Hippocampal formation (tissue), 2 donors: ENCODE measurements at regions not wholly inside any gene's neighbourhood (a gene's known extent, or its start where the extent isn't known, plus 50 kb on each side); places are given as distances from the start of the nearest gene placed in this dataset.
A peak's percentile ranks its signal among the peaks of the same experiment; 100 is the strongest.
"Not testable (repeated sequence)": the region's sequence is repeated elsewhere in the genome, so short reads cannot be mapped to it uniquely, and the experiment has no call there.

Experiments
- DNase-seq, 2 donors: peaks; one replicate each; lab custom pipeline; 2025; lab: John Stamatoyannopoulos, UW

GRCh38 chr13:21228738-21229137 lies 52.3 kb downstream of the MRPL57 start:
- no peak for DNase-seq

GRCh38 chr13:21229241-21230024 lies 53.0 kb downstream of the MRPL57 start:
- DNase-seq: no peak

- no peak for DNase-seq
Observed at GRCh38 chr13:21230516-21230915, 54.1 kb downstream of the MRPL57 start.

- no peak for DNase-seq
Observed at GRCh38 chr13:21231426-21231940, 55.0 kb downstream of the MRPL57 start.

- no peak for DNase-seq
Observed at GRCh38 chr13:21232196-21232595, 55.7 kb downstream of the MRPL57 start.

GRCh38 chr13:21232599-21232998 lies 56.1 kb downstream of the MRPL57 start:
- no peak for DNase-seq

- no peak for DNase-seq
Observed at GRCh38 chr13:21233086-21233485, 56.6 kb downstream of the MRPL57 start.

- peak in 1 of 2 donors; percentile 9 for DNase-seq
Observed at GRCh38 chr13:21234526-21234925, 58.1 kb downstream of the MRPL57 start.

- no peak for DNase-seq
Observed at GRCh38 chr13:21235174-21235573, 58.7 kb downstream of the MRPL57 start.

- DNase-seq: no peak
Observed at GRCh38 chr13:21237081-21237480, 60.6 kb downstream of the MRPL57 start.

GRCh38 chr13:21238267-21238666 lies 61.8 kb downstream of the MRPL57 start:
- DNase-seq: no peak

- no peak for DNase-seq
Observed at GRCh38 chr13:21240586-21240985, 64.1 kb downstream of the MRPL57 start.

- DNase-seq: no peak
Observed at GRCh38 chr13:21242236-21242635, 65.8 kb downstream of the MRPL57 start.

- no peak for DNase-seq
Observed at GRCh38 chr13:21243045-21243897, 66.8 kb downstream of the MRPL57 start.

GRCh38 chr13:21243898-21244184 lies 67.4 kb downstream of the MRPL57 start:
- DNase-seq: not testable (repeated sequence)

- no peak for DNase-seq
Observed at GRCh38 chr13:21246761-21247452, 70.4 kb downstream of the MRPL57 start.

- no peak for DNase-seq
Observed at GRCh38 chr13:21256351-21256761, 79.9 kb downstream of the MRPL57 start.

- no peak for DNase-seq
Observed at GRCh38 chr13:21256891-21257290, 80.4 kb downstream of the MRPL57 start.

- DNase-seq: no peak
Observed at GRCh38 chr13:21259571-21260455, 83.4 kb downstream of the MRPL57 start.

- not testable (repeated sequence) for DNase-seq
Observed at GRCh38 chr13:21260561-21261290, 84.3 kb downstream of the MRPL57 start.
